Endodermal cell (in vitro differentiated cells): ENCODE measurements at regions not wholly inside any gene's neighbourhood (a gene's known extent, or its start where the extent isn't known, plus 50 kb on each side); places are given as distances from the start of the nearest gene placed in this dataset.

Source experiments
- DNase-seq: peaks from one replicate; pipeline ENCODE4 v3.0.0-alpha.2; 2017
- H3K27ac ChIP-seq: 2 replicates; pipeline ENCODE4 v1.5.1; 2013; ENCODE audit warnings: mild to moderate bottlenecking, low read depth, low read length, moderate library complexity
- H3K27me3 ChIP-seq: 2 replicates; pipeline ENCODE4 v1.6.1; 2013; ENCODE audit warnings: mild to moderate bottlenecking, low read length, moderate library complexity; ENCODE audit not compliant: insufficient read depth, control insufficient read depth, poor library complexity, severe bottlenecking
- H3K36me3 ChIP-seq: 2 replicates; pipeline ENCODE4 v1.7.0; 2013; ENCODE audit warnings: mild to moderate bottlenecking, low read length, moderate library complexity; ENCODE audit not compliant: control insufficient read depth, insufficient read depth
- H3K4me1 ChIP-seq: one replicate; pipeline ENCODE4 v1.7.0; 2013; ENCODE audit warnings: low read length; ENCODE audit not compliant: control insufficient read depth, insufficient read depth
- H3K4me3 ChIP-seq: 2 replicates; pipeline ENCODE4 v1.5.1; 2013; ENCODE audit warnings: mild to moderate bottlenecking, low read length, moderate library complexity
- H3K9ac ChIP-seq: 2 replicates; pipeline ENCODE4 v1.6.1; 2013; ENCODE audit warnings: mild to moderate bottlenecking, low read length, moderate library complexity; ENCODE audit not compliant: poor library complexity, severe bottlenecking; ENCODE audit errors: extremely low read depth
- H3K9me3 ChIP-seq: 2 replicates; pipeline ENCODE4 v1.6.1; 2013; ENCODE audit warnings: mild to moderate bottlenecking, low read length, moderate library complexity; ENCODE audit not compliant: control insufficient read depth
- H3K27ac Mint-ChIP-seq: 2 replicates; pipeline ENCODE4 v1.8.0; 2020; ENCODE audit warnings: mixed read lengths
- H3K27me3 Mint-ChIP-seq: 2 replicates; pipeline ENCODE4 v1.8.0; 2021; ENCODE audit warnings: mild to moderate bottlenecking, mixed read lengths; ENCODE audit not compliant: insufficient read depth
- H3K36me3 Mint-ChIP-seq: 2 replicates; pipeline ENCODE4 v1.8.0; 2020; ENCODE audit warnings: low read depth, mixed read lengths
- H3K4me1 Mint-ChIP-seq: 2 replicates; pipeline ENCODE4 v1.8.0; 2020; ENCODE audit warnings: mixed read lengths
- H3K4me3 Mint-ChIP-seq: 2 replicates; pipeline ENCODE4 v1.8.0; 2020; ENCODE audit warnings: mild to moderate bottlenecking, moderate library complexity, mixed read lengths
- H3K9me3 Mint-ChIP-seq: 2 replicates; pipeline ENCODE4 v1.8.0; 2020; ENCODE audit warnings: mild to moderate bottlenecking, mixed read lengths
- CTCF ChIP-seq: fragments of 200-600 bp; sonication (generic); conservative IDR thresholded peaks from 2 replicates; pipeline ENCODE4 v1.5.0; 2021; ENCODE audit warnings: antibody characterized with exemption, mild to moderate bottlenecking
- WGBS, 2 experiments: methylation state at CpG; one replicate each; pipeline versions ENCODE4 v1.1.5 to v1.1.7; 2013; ENCODE audit warnings: missing lambda C conversion rate in 2 of 2, mixed read lengths in 1 of 2; ENCODE audit not compliant: insufficient coverage in 1 of 2, insufficient read length in 1 of 2; 5-methylcytosine and 5-hydroxymethylcytosine counted together

- no peak overlapping the region for H3K4me3 Mint-ChIP-seq
- no peak overlapping the region for H3K27ac Mint-ChIP-seq
- no peak overlapping the region for H3K9ac ChIP-seq
- H3K27me3 ChIP-seq: no peaks in the 10 kb centered on the region
- no peaks in the 10 kb centered on the region for H3K36me3 ChIP-seq
- peaks cover 35% of the 10 kb centered on the region for H3K4me1 Mint-ChIP-seq
- H3K9me3 Mint-ChIP-seq: no peaks in the 10 kb centered on the region
- H3K4me3 ChIP-seq: no peak overlapping the region
- H3K36me3 Mint-ChIP-seq: no peaks in the 10 kb centered on the region
- H3K4me1 ChIP-seq: peaks cover 7% of the 10 kb centered on the region
- H3K9me3 ChIP-seq: peaks cover 3% of the 10 kb centered on the region
- no peak for TF ChIP-seq CTCF
- H3K27ac ChIP-seq: no peak overlapping the region
- no peaks in the 10 kb centered on the region for H3K27me3 Mint-ChIP-seq
- no peak for DNase-seq
Observed at GRCh38 chr14:71610149-71610548, 322.1 kb upstream of the RGS6 start.

- H3K27ac ChIP-seq: no peak overlapping the region
- Mint-ChIP-seq H3K36me3 (no peaks in the 10 kb centered on the region), H3K4me3 (no peak overlapping the region), H3K27me3 (no peaks in the 10 kb centered on the region), H3K27ac (no peak overlapping the region), H3K4me1 (peaks cover 28% of the 10 kb centered on the region), H3K9me3 (no peaks in the 10 kb centered on the region)
- no peak for TF ChIP-seq CTCF
- DNase-seq: no peak
- no peak overlapping the region for H3K4me3 ChIP-seq
- H3K9me3 ChIP-seq: no peaks in the 10 kb centered on the region
- H3K9ac ChIP-seq: no peak overlapping the region
- H3K36me3 ChIP-seq: no peaks in the 10 kb centered on the region
- WGBS, 2 experiments: 93 to 100% methylated on average over 1 of the region's 1 CpG
- H3K27me3 ChIP-seq: no peaks in the 10 kb centered on the region
- H3K4me1 ChIP-seq: peaks cover 7% of the 10 kb centered on the region
Observed at GRCh38 chr14:71610797-71611196, 321.4 kb upstream of the RGS6 start.

GRCh38 chr14:71613168-71613567 lies 319.1 kb upstream of the RGS6 start:
- 100% methylated on average over 1 of the region's 1 CpG; no CpG with 5 or more reads in 1 of the 2 experiments for WGBS, 2 experiments

More at GRCh38 chr14:71613168-71613567, 319.1 kb upstream of the RGS6 start:
- H3K4me3 Mint-ChIP-seq: no peak overlapping the region
- TF ChIP-seq CTCF: no peak
- H3K36me3 Mint-ChIP-seq: no peaks in the 10 kb centered on the region
- Histone ChIP-seq H3K4me3 (no peak overlapping the region), H3K9me3 (no peaks in the 10 kb centered on the region), H3K9ac (no peak overlapping the region), H3K27me3 (no peaks in the 10 kb centered on the region), H3K27ac (no peak overlapping the region), H3K4me1 (peaks cover 6% of the 10 kb centered on the region), H3K36me3 (peaks cover 3% of the 10 kb centered on the region)
- no peak overlapping the region for H3K27ac Mint-ChIP-seq
- no peak for DNase-seq
- peaks cover 20% of the 10 kb centered on the region for H3K4me1 Mint-ChIP-seq
- H3K9me3 Mint-ChIP-seq: no peaks in the 10 kb centered on the region
- no peaks in the 10 kb centered on the region for H3K27me3 Mint-ChIP-seq
